ENCODE measurements at regions not wholly inside any gene's neighbourhood (a gene's known extent, or its start where the extent isn't known, plus 50 kb on each side); places are given as distances from the start of the nearest gene placed in this dataset.
"Not testable (repeated sequence)": the region's sequence is repeated elsewhere in the genome, so short reads cannot be mapped to it uniquely, and the experiment has no call there.

GRCh38 chr11:101835506-101836063 is 79.2 kb upstream of the CEP126 start:
- no peak for DNase-seq (ENCODE audit: low read depth in 3 of 3, low spot score in 2 of 3)

- not testable (repeated sequence) for DNase-seq (ENCODE audit: low read depth in 3 of 3, low spot score in 2 of 3)
Measured at GRCh38 chr11:101830475-101830874, 84.3 kb upstream of the CEP126 start.

- DNase-seq (ENCODE audit: low read depth in 3 of 3, low spot score in 2 of 3), result no peak
Measured at GRCh38 chr11:101825531-101825930, 89.3 kb upstream of the CEP126 start.

GRCh38 chr11:101817581-101817980 is 97.2 kb upstream of the CEP126 start:
- DNase-seq (ENCODE audit: low read depth in 3 of 3, low spot score in 2 of 3), result no peak

- DNase-seq (ENCODE audit: low read depth in 3 of 3, low spot score in 2 of 3), result no peak
Measured at GRCh38 chr11:101816613-101817012, 98.2 kb upstream of the CEP126 start.

GRCh38 chr11:101812546-101812945 is 102.3 kb upstream of the CEP126 start:
- no peak for DNase-seq (ENCODE audit: low read depth in 3 of 3, low spot score in 2 of 3)

GRCh38 chr11:101810546-101810945 is 104.3 kb upstream of the CEP126 start:
- DNase-seq (ENCODE audit: low read depth in 3 of 3, low spot score in 2 of 3), result no peak

- DNase-seq (ENCODE audit: low read depth in 3 of 3, low spot score in 2 of 3), result no peak
Measured at GRCh38 chr11:101807531-101807930, 107.3 kb upstream of the CEP126 start.

- DNase-seq (ENCODE audit: low read depth in 3 of 3, low spot score in 2 of 3), result no peak
Measured at GRCh38 chr11:101803651-101804050, 111.2 kb upstream of the CEP126 start.

GRCh38 chr11:101797335-101797734 is 117.5 kb upstream of the CEP126 start:
- no peak for DNase-seq (ENCODE audit: low read depth in 3 of 3, low spot score in 2 of 3)

GRCh38 chr11:101792814-101793213 is 122.0 kb upstream of the CEP126 start:
- no peak for DNase-seq (ENCODE audit: low read depth in 3 of 3, low spot score in 2 of 3)

GRCh38 chr11:101786916-101787315 is 127.9 kb upstream of the CEP126 start:
- no peak for DNase-seq (ENCODE audit: low read depth in 3 of 3, low spot score in 2 of 3)

GRCh38 chr11:101786421-101786820 is 128.4 kb upstream of the CEP126 start:
- DNase-seq (ENCODE audit: low read depth in 3 of 3, low spot score in 2 of 3), result no peak

- DNase-seq (ENCODE audit: low read depth in 3 of 3, low spot score in 2 of 3), result not testable (repeated sequence)
Measured at GRCh38 chr11:101779167-101779566, 135.6 kb upstream of the CEP126 start.

- no peak for DNase-seq (ENCODE audit: low read depth in 3 of 3, low spot score in 2 of 3)
Measured at GRCh38 chr11:101777476-101777875, 137.3 kb upstream of the CEP126 start.

GRCh38 chr11:101775033-101775432 is 139.8 kb upstream of the CEP126 start:
- DNase-seq (ENCODE audit: low read depth in 3 of 3, low spot score in 2 of 3), result no peak

- DNase-seq (ENCODE audit: low read depth in 3 of 3, low spot score in 2 of 3), result no peak
Measured at GRCh38 chr11:101770648-101771047, 144.2 kb upstream of the CEP126 start.

- DNase-seq (ENCODE audit: low read depth in 3 of 3, low spot score in 2 of 3), result no peak
Measured at GRCh38 chr11:101765932-101766331, 148.9 kb upstream of the CEP126 start.

GRCh38 chr11:101759771-101760450 is 154.9 kb upstream of the CEP126 start:
- no peak for DNase-seq (ENCODE audit: low read depth in 3 of 3, low spot score in 2 of 3)

- DNase-seq (ENCODE audit: low read depth in 3 of 3, low spot score in 2 of 3), result no peak
Measured at GRCh38 chr11:101757741-101758140, 157.1 kb upstream of the CEP126 start.

- DNase-seq (ENCODE audit: low read depth in 3 of 3, low spot score in 2 of 3), result no peak
Measured at GRCh38 chr11:101748572-101749344, 165.0 kb upstream of the TRPC6 start.

- DNase-seq (ENCODE audit: low read depth in 3 of 3, low spot score in 2 of 3), result no peak
Measured at GRCh38 chr11:101745756-101746155, 161.9 kb upstream of the TRPC6 start.

Data from right renal cortex interstitium (tissue), 3 donors.